Kidney (tissue), 13 donors: ENCODE measurements at regions not wholly inside any gene's neighbourhood (a gene's known extent, or its start where the extent isn't known, plus 50 kb on each side); places are given as distances from the start of the nearest gene placed in this dataset.

Source experiments
- DNase-seq, 5 donors: peaks; one replicate each; pipeline ENCODE4 v3.0.0-alpha.2; 2013 to 2020
- FAIRE-seq: peaks from 2 replicates; lab custom pipeline; 2012; peaks lifted over from hg19 to GRCh38; lab: Jason Lieb, UNC
- H3K27ac ChIP-seq, 2 donors: one replicate each; pipeline ENCODE4 v1.7.0; 2013; ENCODE audit warnings: low read depth in 2 of 2, low read length in 2 of 2, inconsistent platforms in 1 of 2
- H3K27me3 ChIP-seq: one replicate; pipeline ENCODE4 v1.7.1; 2013; ENCODE audit warnings: low read length, inconsistent platforms; ENCODE audit not compliant: control insufficient read depth, insufficient read depth
- H3K36me3 ChIP-seq, 3 donors: one replicate each; pipeline versions ENCODE4 v1.7.0 to v1.7.1; 2013; ENCODE audit warnings: low read length in 3 of 3, control low read depth in 1 of 3, inconsistent platforms in 1 of 3; ENCODE audit not compliant: insufficient read depth in 3 of 3, control insufficient read depth in 2 of 3
- H3K4me1 ChIP-seq, 3 donors: one replicate each; pipeline versions ENCODE4 v1.7.0 to v1.7.1; 2013; ENCODE audit warnings: low read length in 3 of 3, inconsistent platforms in 1 of 3, low read depth in 1 of 3; ENCODE audit not compliant: control insufficient read depth in 2 of 3, insufficient read depth in 2 of 3
- H3K4me3 ChIP-seq, 3 donors: one replicate each; pipeline versions ENCODE4 v1.7.0 to v1.8.1; 2013; ENCODE audit warnings: low read length in 3 of 3, control low read depth in 1 of 3, inconsistent platforms in 1 of 3
- H3K9ac ChIP-seq, 3 donors: one replicate each; pipeline versions ENCODE4 v1.7.0 to v1.7.1; 2013; ENCODE audit warnings: low read length in 3 of 3, control low read depth in 1 of 3, inconsistent platforms in 1 of 3
- H3K9me3 ChIP-seq, 3 donors: one replicate each; pipeline versions ENCODE4 v1.7.0 to v1.7.1; 2013; ENCODE audit warnings: low read length in 3 of 3, control low read depth in 1 of 3, inconsistent platforms in 1 of 3; ENCODE audit not compliant: control insufficient read depth in 2 of 3, insufficient read depth in 1 of 3
- CTCF ChIP-seq: IDR thresholded peaks from 3 replicates; pipeline ENCODE4 v1.5.1; 2012; ENCODE audit warnings: mild to moderate bottlenecking, moderate library complexity, borderline replicate concordance; ENCODE audit not compliant: insufficient read depth; ENCODE audit errors: extremely low read depth
- intact Hi-C: fragments of 100-400 bp; cut with DNase I; formaldehyde crosslinking; loops from one replicate; pipeline ENCODE4 v1.11.1; 2022
- donor health status: control.
- donor health status: control.
- donor health status: control.
- donor health status: control.
- donor health status: control.
- donor health status: DM: yes; HTN: yes; CAD: no.
- donor health status: Normal renal cell carcinoma (clear cell type).

DNA sequence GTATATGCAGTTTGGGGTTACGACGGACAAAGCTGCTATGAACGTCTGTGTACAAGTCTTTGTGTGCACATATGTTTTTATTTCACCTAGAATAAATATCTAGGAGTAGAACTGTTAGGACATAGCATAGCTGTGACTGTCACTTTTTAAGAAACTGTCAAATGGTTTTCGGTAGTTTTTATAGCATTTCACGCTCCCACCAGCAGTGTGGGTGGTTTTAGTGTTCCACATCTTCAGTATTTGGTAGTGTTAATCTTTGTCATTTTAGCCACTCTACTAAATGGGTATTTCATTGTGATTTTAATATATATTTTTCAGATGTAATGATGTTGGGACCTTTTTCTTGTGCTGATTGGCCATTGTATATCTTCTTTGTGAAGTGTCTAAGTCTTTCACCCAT, 109.1 kb upstream of the BCAT1 start:
- Histone ChIP-seq H3K36me3 (no peaks in the 10 kb centered on the region), H3K4me1 (peaks cover 0 to 7% (median 0%) of the 10 kb centered on the region in 3 donors), H3K9ac (no peak overlapping the region), H3K4me3 (no peak overlapping the region), H3K27me3 (no peaks in the 10 kb centered on the region), H3K27ac (no peak overlapping the region), H3K9me3 (no peaks in the 10 kb centered on the region)
- DNase-seq, result no peak
- no peak for FAIRE-seq
- TF ChIP-seq CTCF, result no peak
- intact Hi-C loops, result no loop called here

- Histone ChIP-seq H3K27ac (peak overlapping the region in 1 of 2 donors; percentile 42), H3K36me3 (no peaks in the 10 kb centered on the region), H3K4me1 (peaks cover 0 to 7% (median 0%) of the 10 kb centered on the region in 3 donors), H3K9me3 (no peaks in the 10 kb centered on the region), H3K9ac (no peak overlapping the region), H3K27me3 (no peaks in the 10 kb centered on the region), H3K4me3 (peak overlapping the region in 1 of 3 donors; percentile 2)
- no peak for TF ChIP-seq CTCF
- intact Hi-C loops, result no loop called here
- no peak for FAIRE-seq
- DNase-seq, result no peak
These were observed 107.7 kb upstream of the BCAT1 start for GRCh38 chr12:25056486-25057130.

DNA sequence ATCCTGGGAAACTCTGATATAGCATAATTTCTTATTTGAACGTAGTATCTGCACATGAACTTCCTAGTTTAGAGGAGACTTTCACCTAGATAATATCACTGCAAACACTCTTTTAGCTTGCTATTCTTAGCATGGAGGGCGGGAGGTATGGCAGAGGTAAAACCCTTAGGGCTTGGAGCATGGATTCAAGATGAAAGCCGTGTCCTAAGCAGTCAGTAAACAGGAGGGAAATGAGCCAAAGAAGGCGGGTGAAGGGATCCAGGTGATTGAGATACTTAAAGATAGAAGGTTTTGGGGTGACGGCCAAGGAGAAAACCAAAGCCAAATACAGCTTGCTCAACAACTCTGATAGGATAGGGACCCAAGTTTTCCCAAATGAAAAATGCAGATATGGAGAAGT, 107.1 kb upstream of the BCAT1 start:
- DNase-seq, result no peak
- TF ChIP-seq CTCF, result no peak
- H3K4me3 ChIP-seq, result peak overlapping the region in 1 of 3 donors; percentile 2

DNA sequence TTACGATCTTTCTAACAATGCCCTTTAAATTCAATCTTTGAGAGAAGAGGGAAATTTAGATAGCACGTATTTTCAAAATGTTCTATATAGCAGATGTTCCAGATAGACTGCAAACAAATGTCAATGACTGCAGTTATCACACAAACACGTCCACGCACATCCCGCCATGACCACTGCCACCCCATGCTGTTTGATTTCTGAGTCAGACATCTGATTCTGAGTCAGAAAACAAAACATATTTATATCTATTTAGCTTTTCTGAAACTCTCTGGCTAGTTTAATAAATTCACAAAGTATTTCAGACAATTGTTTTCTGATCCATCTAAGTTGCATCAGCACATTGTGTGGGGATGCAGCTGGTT, 105.9 kb upstream of the BCAT1 start:
- no peaks in the 10 kb centered on the region for H3K36me3 ChIP-seq
- no peaks in the 10 kb centered on the region for H3K9me3 ChIP-seq
- intact Hi-C loops, result no loop called here
- H3K4me3 ChIP-seq, result peak overlapping the region in 2 of 3 donors; percentile 66 to 76
- H3K27ac ChIP-seq, result no peak overlapping the region
- FAIRE-seq, result no peak
- DNase-seq, result no peak
- H3K4me1 ChIP-seq, result peaks cover 0 to 3% (median 0%) of the 10 kb centered on the region in 3 donors
- no peaks in the 10 kb centered on the region for H3K27me3 ChIP-seq
- H3K9ac ChIP-seq, result no peak overlapping the region
- TF ChIP-seq CTCF, result no peak

More for the DNA sequence above, 107.1 kb upstream of the BCAT1 start:
- Histone ChIP-seq H3K9me3 (no peaks in the 10 kb centered on the region), H3K4me1 (peaks cover 0 to 4% (median 0%) of the 10 kb centered on the region in 3 donors), H3K9ac (no peak overlapping the region), H3K27me3 (no peaks in the 10 kb centered on the region), H3K27ac (peak overlapping the region in 1 of 2 donors; percentile 32), H3K36me3 (no peaks in the 10 kb centered on the region)
- no peak for FAIRE-seq
- intact Hi-C loops, result no loop called here
